Fibroblast of lung (primary cell): ENCODE measurements at regions not wholly inside any gene's neighbourhood (a gene's known extent, or its start where the extent isn't known, plus 50 kb on each side); places are given as distances from the start of the nearest gene placed in this dataset.

Experiments
- CTCF ChIP-seq, 2 donors: IDR thresholded peaks in 1 of 2; conservative IDR thresholded peaks in 1 of 2; 1 replicate in 1 of 2; 2 replicates in 1 of 2; pipeline ENCODE4 v1.5.1; 2011 to 2012; ENCODE audit warnings: low read length in 2 of 2, control low read depth in 1 of 2, inconsistent platforms in 1 of 2, low read depth in 1 of 2, mild to moderate bottlenecking in 1 of 2
- EZH2 ChIP-seq: IDR thresholded peaks from 2 replicates; pipeline ENCODE4 v1.5.1; 2012; ENCODE audit warnings: low read length, control low read depth, mild to moderate bottlenecking; ENCODE audit errors: missing control alignments

- TF ChIP-seq CTCF (conservative IDR thresholded peaks at IDR 0.05 in 1 of 2, IDR thresholded peaks at IDR 0.05 in 1 of 2; ENCODE audit: low read depth in 1 of 2, low read length in 2 of 2) = peak; percentile 72 to 89
- no peak for TF ChIP-seq EZH2
These were observed 84.3 kb upstream of the PHF14 start for GRCh38 chr7:10889266-10889898.
